Thyroid gland (tissue), 4 donors: ENCODE measurements at regions not wholly inside any gene's neighbourhood (a gene's known extent, or its start where the extent isn't known, plus 50 kb on each side); places are given as distances from the start of the nearest gene placed in this dataset.

Source experiments
- POLR2A ChIP-seq, 2 donors: fragments of 450-650 bp; IDR thresholded peaks; one replicate each; pipeline ENCODE4 v1.6.1; 2017; ENCODE audit warnings: antibody characterized with exemption in 2 of 2, mild to moderate bottlenecking in 2 of 2, moderate library complexity in 1 of 2
- TF ChIP-seq, protein P1 (sequence below), 6 experiments: fragments of 200-600 bp in 3 of 6; fragments of 450-650 bp in 3 of 6; sonication (generic) in 3 of 6; IDR thresholded peaks; one replicate each; pipeline ENCODE4 v1.5.1; 2016 to 2019; ENCODE audit warnings: antibody characterized with exemption in 6 of 6, mild to moderate bottlenecking in 2 of 6, inconsistent platforms in 1 of 6, moderate library complexity in 1 of 6

DNA sequence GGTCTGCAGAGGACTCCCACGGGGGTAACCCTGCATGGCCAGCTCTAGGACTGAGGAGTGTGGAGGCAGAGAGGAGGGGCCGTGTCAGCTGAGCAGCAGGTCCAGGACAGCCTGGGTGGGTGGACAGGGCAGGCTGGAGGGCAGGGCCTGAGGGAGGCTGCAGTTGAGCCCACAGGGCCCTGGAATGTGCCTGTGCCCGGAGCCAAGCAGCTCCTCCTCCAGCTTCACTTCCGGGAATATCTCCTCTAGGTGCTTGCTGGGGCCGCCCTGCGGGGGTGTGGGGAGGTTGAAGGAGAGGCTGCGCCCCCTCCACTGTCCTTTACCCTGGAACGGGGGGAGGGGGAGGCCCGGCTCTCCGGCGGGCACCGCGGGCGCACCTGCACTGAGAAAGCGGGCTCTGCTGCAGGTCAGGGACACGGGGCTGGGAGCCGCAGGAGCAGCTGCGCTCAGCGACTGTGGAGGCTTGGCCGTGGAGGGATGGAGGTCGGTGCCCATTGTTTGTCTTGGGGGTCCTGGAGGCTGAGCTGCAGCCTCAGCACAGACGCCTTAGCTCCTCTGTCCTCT, 1293.2 kb downstream of the BRD1 start:
- TF ChIP-seq, protein P1, sequence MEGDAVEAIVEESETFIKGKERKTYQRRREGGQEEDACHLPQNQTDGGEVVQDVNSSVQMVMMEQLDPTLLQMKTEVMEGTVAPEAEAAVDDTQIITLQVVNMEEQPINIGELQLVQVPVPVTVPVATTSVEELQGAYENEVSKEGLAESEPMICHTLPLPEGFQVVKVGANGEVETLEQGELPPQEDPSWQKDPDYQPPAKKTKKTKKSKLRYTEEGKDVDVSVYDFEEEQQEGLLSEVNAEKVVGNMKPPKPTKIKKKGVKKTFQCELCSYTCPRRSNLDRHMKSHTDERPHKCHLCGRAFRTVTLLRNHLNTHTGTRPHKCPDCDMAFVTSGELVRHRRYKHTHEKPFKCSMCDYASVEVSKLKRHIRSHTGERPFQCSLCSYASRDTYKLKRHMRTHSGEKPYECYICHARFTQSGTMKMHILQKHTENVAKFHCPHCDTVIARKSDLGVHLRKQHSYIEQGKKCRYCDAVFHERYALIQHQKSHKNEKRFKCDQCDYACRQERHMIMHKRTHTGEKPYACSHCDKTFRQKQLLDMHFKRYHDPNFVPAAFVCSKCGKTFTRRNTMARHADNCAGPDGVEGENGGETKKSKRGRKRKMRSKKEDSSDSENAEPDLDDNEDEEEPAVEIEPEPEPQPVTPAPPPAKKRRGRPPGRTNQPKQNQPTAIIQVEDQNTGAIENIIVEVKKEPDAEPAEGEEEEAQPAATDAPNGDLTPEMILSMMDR (IDR thresholded peaks at IDR 0.05), result no peak
- no peak for TF ChIP-seq POLR2A (IDR thresholded peaks at IDR 0.05)
